NCI-H526 (cell line): ENCODE measurements at regions not wholly inside any gene's neighbourhood (a gene's known extent, or its start where the extent isn't known, plus 50 kb on each side); places are given as distances from the start of the nearest gene placed in this dataset.
"Not testable (repeated sequence)": the region's sequence is repeated elsewhere in the genome, so short reads cannot be mapped to it uniquely, and the experiment has no call there.

ENCODE experiments used
- DNase-seq, 2 experiments: peaks; one replicate each; lab custom pipeline; 2025; lab: John Stamatoyannopoulos, UW

DNA sequence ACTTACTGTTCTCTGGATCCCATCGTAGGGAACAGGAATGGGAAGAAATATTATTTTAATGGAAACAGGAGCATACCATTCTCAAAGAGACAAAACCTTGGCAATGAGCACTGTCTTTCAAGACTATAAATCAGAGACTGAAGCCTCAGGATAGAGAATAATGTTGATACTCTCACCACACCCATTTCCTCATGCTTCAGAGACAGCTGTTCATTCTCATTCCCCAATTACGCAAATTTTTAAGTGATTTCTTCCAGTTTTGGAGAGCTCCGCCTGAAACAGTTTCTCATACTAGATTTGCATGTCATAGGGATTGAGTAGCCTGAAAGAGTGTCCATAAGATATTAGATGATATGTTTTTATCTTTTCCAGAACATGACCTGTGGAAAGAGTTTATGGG, 290.5 kb upstream of the RASA1 start:
- no peak for DNase-seq

DNA sequence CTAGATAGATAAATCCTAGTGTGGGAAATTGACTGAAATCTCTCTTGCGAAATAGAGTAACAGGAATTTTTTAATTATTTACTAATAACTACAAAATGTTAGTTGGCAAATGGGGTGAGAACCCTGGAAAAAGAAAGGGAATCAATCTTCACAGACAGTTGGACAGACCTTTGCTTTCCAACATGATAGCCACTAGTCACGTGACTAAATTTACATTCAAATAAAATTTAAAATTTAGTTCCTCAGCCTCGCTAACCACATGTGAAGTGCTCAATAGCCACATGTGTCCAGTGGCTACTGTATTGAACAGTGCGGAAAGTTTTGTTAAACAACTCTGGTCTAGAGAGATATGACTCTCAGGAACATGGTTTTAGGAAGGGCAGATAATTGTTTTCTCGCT, 289.9 kb upstream of the RASA1 start:
- DNase-seq: no peak

DNA sequence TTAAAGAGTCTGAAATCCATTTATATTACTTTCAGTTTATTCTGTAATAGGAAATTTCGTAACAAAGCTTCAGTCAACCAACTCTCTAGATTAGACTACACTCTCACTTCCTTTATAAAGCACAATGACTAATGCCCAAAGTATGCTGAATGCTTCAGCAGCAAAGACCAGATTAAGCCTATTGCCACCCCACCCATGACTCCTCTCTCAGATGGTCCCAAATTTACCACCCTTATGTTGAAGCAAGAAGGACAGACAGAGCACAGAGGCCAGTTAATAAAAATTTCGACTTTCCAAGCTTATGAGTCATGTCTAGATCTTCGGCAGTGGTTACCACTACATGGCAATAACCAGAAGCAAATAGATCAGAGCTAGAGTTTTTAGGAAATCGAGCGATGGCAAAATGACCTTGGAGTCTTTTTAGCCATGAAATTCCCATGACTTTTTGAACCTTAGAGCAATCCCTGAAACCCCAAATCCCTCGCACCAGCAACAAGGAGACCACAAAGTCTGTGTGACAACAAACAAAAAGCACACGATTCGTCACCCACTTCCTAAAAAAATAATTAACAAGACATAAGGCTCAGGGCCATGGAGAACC, 287.8 kb upstream of the RASA1 start:
- DNase-seq: no peak

DNA sequence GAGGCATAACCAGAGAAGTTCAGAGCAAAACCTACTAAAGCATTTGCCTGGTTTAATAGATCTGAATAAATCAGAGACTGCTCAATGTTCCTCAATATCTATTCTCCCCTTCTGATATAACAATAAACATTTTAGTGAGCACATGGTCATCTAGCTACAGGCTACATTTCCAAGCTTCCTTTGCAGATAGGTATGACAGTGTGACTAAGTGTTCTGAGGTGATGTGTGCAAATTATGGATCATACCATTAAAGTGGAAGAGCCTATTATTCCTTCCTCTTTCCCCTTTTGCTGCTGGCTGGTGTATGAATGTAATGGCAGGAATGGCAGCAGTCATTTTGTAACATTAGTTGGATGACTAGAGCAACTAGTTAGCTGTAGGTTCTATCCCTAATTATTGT, 285.8 kb upstream of the RASA1 start:
- DNase-seq: no peak

DNA sequence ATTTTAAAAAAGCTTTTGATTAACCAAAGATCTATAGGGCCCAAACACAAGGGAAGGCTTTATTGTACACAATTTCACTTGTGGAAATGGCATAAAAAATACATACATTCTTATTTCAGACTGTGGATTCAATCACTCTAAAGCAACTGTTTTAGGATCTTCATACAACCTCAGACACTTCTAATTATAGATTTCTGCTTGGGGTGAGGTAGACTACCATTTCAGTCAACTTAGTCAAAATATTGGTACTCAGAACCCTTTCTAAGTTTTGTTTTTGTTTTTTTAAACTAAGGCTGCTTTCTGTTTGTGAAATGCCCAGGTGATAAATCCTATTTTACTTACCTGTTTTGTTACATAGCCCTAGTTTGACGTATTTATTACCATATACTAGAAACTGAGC, 284.5 kb upstream of the RASA1 start:
- no peak for DNase-seq

DNA sequence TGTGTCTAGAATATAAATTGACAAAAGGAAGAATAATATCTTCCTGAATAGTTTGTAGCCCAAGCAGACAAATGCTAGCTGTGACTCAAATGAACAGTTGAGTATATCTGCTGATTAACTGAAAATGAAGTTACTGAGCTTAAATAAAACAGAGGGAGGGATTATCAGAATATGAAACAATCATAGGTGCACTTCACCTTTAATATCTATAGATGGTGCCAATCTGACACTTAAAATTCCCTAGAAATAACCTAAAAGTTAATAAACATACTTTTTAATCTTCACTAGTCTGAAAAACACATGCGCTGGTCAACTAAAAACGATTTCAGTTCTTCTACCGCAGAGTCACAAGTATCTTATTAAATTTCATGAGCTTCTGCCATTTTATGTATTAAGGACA, 280.8 kb upstream of the RASA1 start:
- DNase-seq: no peak

DNA sequence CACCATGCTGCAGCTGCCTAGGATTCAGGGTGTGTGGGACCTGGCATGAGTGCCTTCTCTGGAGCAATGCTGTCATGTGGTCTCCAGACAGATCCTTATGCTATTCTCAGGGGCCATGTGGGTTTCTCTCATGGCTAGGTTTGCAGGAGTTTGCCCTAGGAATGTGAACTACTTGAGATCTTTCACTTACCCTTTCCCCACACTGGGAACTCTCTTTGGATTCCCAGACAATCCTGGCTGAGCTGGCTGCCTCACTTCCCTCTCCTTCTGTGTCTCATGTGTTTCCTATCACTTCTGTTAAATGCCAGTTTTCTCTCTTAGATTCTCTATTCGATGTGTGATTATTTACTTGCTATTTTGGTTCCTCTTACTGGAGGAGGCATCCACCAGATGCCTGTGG, 270.2 kb upstream of the RASA1 start:
- no peak for DNase-seq

DNA sequence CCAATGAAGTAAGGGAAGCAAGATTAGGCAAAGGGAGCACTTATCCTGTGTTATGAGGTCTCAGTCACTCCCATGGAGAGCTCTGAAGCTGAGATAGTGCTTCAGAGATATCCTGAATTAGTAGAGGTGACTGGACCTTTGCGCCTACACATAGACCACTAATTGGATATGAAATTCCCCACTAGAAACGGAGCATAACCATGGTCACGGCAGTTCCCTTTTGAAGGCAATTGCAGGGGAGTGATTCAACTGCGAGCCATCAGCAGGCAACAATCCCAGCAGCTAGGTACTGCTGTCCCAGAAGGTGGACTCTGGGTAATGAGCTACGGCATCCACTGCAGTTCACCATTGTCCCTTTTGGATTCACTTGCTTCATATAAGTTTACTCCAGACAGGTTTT, 267.7 kb upstream of the RASA1 start:
- DNase-seq: no peak

DNA sequence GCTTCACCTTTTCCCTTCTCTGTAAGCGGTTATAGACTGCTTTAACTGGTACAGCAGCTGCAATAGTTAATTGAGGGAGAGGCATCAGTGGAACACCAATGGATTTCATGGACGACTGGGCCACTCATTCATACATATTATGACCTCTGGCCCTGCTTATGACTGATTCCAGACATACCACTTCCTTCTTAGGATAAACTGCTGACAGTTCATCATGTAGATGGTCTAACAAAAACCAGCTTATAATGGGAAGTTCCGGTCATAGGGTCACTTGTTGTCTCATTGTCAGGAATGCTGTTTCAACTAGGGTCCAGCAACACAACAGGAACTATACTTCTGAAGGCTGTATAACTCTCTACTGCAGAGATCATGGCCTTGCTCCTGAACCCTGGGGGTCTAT, 265.2 kb upstream of the RASA1 start:
- no peak for DNase-seq

DNA sequence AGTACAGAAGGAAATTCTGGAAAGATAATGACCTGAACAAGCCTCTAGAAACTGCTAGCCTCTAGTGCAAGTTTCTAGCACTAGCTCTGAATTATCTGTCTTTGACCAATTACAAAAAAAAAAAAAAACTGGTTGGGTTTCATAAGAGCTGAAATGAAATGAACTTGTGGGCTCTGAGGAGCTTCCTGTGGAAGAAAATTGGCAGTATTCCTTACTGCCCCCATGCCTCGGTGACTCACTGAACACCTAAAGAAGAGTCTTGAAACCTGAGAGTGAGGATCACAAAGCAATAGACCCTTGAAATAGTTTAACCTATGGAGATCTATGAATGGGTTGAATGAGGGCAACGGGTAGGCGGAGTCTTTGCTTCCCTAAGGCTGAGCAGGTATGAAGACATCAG, 263.6 kb upstream of the RASA1 start:
- DNase-seq: no peak

DNA sequence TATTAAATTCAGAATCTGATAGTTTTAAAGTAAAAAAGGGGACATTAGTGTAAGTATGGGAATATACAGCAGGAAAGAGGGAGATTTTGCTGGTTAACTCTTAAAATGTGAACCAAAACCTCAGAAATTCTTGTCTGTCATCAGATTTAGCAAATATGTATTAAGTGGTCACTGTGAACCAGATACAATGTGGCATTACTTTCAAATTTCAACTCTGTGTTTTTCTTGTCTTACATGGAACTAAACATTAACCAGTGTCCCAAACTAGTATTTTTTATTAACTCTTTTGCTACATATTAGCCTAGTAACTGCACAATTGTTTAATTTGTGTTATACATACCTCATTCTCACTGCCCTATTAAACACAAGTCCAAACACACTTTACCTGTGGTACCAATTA, 259.9 kb upstream of the RASA1 start:
- DNase-seq: no peak

DNA sequence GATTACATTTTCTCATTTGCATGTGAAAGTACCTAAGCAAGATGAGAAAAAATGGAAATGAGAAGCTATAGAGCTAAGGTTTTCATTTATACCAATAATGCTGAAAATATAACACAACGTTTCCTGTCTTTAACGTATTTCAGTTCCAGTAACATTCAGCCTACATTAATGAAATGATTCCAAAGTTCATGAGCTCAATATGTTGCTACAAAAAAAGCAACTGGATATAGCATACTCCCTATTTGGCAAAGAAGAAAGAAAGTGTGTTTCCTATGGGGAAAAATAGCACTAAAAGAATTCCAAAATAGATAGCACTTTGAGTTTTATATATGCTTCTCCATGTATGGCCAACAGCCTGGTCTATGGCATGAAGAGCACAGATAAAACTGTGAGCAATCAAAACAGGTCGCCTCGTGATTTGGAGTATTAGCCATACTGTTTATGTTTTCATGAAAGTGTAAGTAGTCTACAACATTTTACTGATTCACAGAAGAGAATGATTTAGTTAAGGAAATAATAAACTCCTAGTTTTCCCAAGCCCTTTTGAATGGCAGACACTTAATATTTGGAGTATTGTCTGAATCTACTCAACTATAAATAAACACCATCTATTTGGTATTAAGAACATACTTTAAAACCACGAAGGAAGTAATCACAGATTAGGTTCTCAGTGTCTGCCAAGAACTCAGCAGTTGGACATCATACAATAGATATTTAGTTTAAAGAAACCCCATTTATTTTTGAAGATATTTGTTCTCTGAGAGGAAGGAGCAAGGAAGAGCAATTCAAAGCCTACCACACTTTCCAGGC, 258.7 kb upstream of the RASA1 start:
- DNase-seq: no peak

DNA sequence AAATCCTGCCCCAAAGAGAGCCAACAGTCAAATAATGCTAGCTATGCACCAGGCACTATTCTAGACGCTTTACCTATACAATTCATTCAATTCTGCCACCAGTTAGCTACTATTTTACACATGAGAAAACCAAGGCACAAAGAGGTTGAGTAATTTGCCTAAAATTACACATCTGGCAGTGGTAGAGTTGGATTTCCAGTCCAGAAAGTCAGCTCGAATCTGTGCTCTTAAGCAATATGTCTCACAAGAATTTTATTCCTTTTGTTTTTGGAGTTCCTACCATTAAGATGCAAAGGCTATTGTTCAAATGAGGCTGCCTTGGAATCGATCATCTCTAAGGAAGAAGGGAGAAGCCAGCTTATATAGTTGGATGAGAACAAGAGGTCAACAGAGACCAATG, 256.9 kb upstream of the RASA1 start:
- no peak for DNase-seq

DNA sequence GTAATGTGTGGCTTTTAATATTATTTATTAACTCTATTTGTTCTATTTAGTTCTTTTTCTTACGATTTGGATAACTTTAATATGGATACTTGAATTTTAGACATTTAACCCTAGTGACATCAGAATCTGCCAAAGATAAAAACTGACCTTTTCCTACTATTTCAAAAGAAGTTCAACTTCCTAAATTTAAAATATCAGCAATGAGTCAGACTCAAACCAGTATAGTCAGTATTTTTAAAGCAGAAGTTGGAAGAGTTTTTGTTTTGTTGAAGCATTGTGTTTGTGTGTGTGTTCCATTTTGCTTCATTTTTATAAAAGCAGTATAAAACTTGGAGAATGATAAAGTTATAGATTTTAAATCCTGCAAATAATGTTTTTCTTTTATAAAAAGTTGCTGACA, 251.8 kb upstream of the RASA1 start:
- no peak for DNase-seq

DNA sequence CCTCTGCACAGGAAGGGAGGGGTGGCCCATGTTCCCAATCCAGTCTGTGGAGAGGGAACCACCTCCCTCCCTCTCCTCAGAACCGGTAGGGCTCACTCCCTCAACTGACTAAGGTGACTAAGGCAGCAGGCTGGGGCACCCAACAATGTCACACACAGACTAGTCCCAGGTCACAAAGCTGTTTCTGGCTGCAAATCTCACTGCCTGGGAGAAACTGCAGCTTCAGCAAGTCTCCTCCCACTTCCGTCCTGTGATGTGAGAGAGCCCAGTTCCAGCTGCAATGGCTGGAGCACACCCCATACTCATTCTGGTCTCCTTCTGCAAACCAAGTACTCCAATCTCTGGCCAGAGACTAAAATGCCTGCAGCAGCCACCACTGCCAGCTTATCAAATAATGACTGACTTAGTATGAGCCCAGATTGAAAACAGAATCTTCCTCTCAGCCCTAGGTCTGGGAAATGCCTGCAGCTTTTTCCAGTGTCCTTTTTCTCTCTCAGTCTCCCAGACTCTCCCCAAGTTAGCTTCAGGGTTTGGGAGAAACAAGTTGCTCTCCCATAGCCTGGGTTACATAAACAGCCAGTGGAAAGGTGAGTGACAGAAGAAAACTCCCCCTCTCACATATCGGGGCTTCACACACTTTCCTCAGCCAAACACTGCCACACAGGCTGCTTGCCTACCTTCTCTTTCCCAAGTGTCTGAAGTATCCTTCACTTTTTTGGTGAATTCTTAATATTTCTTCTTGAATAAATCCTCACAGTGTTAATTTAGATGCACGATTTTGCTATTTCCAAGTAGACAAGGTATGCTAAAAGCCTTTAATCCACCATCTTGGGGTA, 247.4 kb upstream of the RASA1 start:
- DNase-seq: no peak

DNA sequence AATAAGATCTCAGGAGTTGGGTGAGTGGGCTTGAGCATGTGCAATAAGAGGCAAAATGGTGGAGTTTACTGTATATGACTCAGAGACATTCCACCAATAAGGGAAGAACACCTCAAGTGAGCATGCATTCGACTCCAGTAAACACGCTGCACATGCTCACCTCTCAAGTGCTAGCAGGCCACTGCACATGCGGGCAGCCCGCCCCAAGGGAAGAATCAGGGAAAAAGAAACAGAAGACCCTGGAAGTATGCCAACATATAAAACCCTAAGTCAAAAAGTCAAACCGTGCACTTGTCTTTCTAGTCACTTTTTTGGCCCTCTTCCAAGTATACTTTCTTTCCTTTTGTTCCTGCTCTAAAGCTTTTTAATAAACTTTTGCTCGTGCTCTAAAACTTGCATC, 245.3 kb upstream of the RASA1 start:
- DNase-seq: no peak

DNA sequence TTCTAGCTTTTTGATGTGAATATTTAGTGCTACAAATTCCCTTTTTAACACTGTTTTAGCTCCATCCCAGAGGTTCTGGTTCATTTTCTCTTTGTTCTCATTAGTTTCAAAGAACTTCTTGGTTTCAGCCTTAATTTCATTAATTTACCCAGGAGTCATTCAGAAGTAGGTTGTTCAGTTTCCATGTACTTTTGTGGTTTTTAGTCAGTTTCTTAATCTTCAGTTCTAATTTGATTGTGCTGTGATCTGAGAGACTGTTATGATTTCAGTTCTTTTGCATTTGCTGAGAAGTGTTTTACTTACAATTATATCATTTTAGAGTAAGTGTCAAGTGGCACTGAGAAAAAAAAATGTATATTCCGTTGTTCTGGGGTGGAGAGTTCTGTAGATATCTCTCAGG, 240.1 kb upstream of the RASA1 start:
- no peak for DNase-seq

DNA sequence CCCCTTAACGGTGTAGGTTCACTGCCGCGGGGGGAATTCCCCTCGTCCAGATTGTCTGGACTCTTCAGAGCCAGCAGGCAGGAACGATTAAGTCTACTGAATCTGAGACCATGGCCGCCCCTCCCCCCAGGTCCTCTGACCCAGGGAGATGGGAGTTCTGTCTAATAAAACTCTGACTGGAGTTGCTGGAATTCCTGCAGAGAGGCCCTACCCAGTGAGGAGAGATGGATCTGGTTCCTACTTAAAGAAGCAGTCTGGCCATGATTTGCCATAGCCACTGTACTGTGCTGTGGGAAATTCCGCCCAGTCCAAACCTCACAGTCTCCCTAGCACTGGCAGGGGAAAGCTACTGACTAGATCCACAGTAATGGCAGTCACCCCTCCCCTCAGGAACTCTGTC, 237.7 kb upstream of the RASA1 start:
- DNase-seq: no peak

DNA sequence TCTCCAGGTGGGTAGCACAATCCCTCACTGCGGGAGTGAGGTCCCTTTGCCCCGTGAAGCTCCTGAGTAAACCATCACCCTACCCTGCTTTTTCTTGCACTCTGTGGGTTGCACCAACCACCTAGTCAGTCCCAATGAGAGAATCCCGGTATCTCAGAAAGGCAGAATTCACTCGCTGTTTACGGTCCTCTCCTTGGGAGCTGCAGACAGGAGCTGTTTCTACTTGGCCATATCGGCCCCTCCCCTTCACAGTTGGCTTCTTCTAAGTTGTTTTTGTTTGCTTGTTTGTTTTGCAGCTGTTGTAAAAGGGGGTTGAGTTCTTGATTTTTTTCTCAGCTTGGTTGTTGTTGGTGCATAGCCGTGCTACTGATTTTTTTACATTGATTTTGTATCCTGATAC, 237.0 kb upstream of the RASA1 start:
- DNase-seq: no peak

DNA sequence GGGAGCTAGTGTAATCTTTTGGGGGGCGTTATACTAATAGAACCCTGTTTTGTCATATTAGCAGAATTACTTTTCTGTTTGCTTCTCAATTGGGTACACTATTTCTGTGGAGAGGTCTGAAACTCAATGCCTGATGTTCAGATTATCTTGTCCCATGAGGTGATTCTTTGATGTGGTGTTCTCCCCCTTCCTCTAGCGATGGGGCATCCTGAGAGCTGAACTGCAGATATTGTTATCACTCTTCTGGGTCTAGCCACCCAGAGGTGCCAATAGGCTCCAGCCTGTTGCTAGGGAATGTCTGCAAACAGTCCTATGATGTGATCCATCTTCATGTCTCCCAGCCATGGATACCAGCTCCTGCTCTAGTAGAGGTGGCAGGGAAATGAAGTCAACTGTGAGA, 233.1 kb upstream of the RASA1 start:
- no peak for DNase-seq

DNA sequence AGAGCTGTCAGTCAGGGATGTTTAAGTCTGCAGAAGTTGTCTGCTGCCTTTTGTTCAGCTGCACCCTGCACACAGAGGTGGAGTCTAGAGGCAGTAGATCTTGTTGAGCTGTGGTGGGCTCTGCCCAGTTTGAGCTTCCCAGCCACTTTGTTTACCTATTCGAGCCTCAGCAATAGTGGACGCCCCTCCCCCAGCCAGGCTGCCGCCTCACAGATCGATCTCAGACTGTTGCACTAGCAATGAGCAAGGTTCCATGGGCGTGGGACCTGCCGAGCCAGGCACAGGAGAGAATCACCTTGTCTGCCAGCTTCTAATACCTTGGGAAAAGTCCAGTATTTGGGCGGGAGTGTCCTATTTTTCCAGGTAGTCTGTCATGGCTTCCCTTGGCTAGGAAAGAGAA, 225.1 kb upstream of the RASA1 start:
- no peak for DNase-seq

DNA sequence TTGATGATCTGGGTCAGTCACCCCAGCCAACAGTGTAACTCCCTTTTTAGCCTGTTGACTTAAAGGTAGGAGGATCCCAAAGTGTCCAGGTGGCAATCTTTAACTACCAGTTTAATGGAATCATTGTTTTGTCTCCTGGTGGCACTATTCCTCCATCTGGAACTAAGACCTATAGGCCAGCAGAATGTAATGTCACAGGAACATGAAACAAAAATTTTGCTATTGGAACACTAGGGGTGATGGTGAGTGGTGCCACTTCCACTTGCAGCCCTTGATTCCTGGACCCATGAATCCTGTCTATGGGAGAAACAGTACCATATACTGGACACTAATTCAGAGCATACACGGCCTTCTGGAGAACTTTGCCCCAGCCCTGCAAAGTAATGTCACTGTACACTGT, 219.5 kb upstream of the RASA1 start:
- DNase-seq: peak in 1 of 2 experiments; percentile 5

DNA sequence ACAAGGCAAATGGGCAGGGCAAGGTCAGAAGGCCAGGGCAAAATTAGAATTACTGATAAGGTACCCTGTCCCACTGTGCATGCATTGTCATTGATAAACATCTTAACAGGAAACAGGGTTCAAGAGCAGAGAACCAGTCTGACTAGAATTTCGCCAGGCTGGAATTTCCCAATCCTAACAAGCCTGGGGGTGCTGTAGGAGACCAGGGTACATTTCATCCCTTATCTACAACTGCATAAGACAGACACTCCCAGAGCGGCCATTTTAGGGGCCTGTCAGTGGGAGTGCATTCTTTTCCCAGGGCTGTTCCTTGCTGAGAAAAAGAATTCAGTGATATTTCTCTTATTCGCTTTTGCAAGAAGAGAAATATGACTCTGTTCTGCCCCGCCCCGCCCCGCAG, 218.7 kb upstream of the RASA1 start:
- DNase-seq: not testable (repeated sequence)
